Caco-2 (cell line): ENCODE measurements at regions not wholly inside any gene's neighbourhood (a gene's known extent, or its start where the extent isn't known, plus 50 kb on each side); places are given as distances from the start of the nearest gene placed in this dataset.

Source experiments
- BruUV-seq: library from RNA; stranded (reverse); fragments of 400-500 nt; replicated peaks from 2 replicates; lab custom pipeline; 2021; lab: Mats Ljungman, UMichigan
- CTCF ChIA-PET: fragments of 300-600 bp; sonication (Branson Sonifier 250); formaldehyde crosslinking; loops from one replicate; lab custom pipeline; 2022; ENCODE audit warnings: antibody characterized with exemption; lab: Charles Lee
- POLR2A ChIA-PET: fragments of 300-600 bp; sonication (Branson Sonifier 250); formaldehyde crosslinking; loops from one replicate; lab custom pipeline; 2022; ENCODE audit warnings: antibody characterized with exemption; lab: Charles Lee
- DNase-seq, 2 experiments: peaks; one replicate each; pipeline versions ENCODE4 v3.0.0 to v3.0.0-alpha.2; 2020 to 2022
- H3K27me3 ChIP-seq: replicated peaks from 2 replicates; pipeline ENCODE4 v1.6.0; 2011; ENCODE audit warnings: low read length; ENCODE audit not compliant: control insufficient read depth, insufficient read depth
- H3K36me3 ChIP-seq: 2 replicates; pipeline ENCODE4 v1.5.1; 2011; ENCODE audit warnings: low read length; ENCODE audit not compliant: control insufficient read depth, insufficient read depth
- H3K4me1 ChIP-seq: fragments of 250-450 bp; sonication (Bioruptor Pico); 2 replicates; pipeline ENCODE4 v1.5.1; 2020; ENCODE audit warnings: mild to moderate bottlenecking
- H3K4me3 ChIP-seq: 2 replicates; pipeline ENCODE4 v1.5.1; 2011; ENCODE audit warnings: low read depth, mild to moderate bottlenecking, control low read depth, low read length
- H3K9me3 ChIP-seq: fragments of 250-450 bp; sonication (Bioruptor Pico); 2 replicates; pipeline ENCODE4 v1.5.1; 2020; ENCODE audit warnings: mild to moderate bottlenecking, moderate library complexity
- H3K27ac Mint-ChIP-seq: one replicate; pipeline ENCODE4 v1.8.0; 2022; ENCODE audit warnings: mixed read lengths; ENCODE audit not compliant: unreplicated experiment
- H3K27me3 Mint-ChIP-seq: one replicate; pipeline ENCODE4 v1.8.0; 2022; ENCODE audit warnings: mixed read lengths; ENCODE audit not compliant: insufficient read depth, unreplicated experiment
- H3K36me3 Mint-ChIP-seq: one replicate; pipeline ENCODE4 v1.8.0; 2022; ENCODE audit warnings: mild to moderate bottlenecking, mixed read lengths; ENCODE audit not compliant: insufficient read depth, unreplicated experiment
- H3K4me1 Mint-ChIP-seq: one replicate; pipeline ENCODE4 v1.8.0; 2022; ENCODE audit warnings: low read depth, mixed read lengths; ENCODE audit not compliant: unreplicated experiment
- H3K4me3 Mint-ChIP-seq: one replicate; pipeline ENCODE4 v1.8.0; 2022; ENCODE audit warnings: mild to moderate bottlenecking, moderate library complexity, mixed read lengths; ENCODE audit not compliant: unreplicated experiment
- H3K9me3 Mint-ChIP-seq: one replicate; pipeline ENCODE4 v1.8.0; 2022; ENCODE audit warnings: mixed read lengths; ENCODE audit not compliant: unreplicated experiment
- intact Hi-C: fragments of 100-400 bp; cut with micrococcal nuclease; formaldehyde crosslinking; loops from one replicate; pipeline ENCODE4 v1.10.0; 2022; ENCODE audit not compliant: unreplicated experiment
- TF ChIP-seq, protein P1 (sequence below), 2 experiments: fragments of 200-600 bp in 1 of 2; IDR thresholded peaks; 1 replicate in 1 of 2; 2 replicates in 1 of 2; pipeline versions ENCODE4 v1.5.1 to v1.8.0; 2011 to 2022; ENCODE audit warnings: antibody characterized with exemption in 1 of 2, control low read depth in 1 of 2, inconsistent platforms in 1 of 2, low read depth in 1 of 2, low read length in 1 of 2, mild to moderate bottlenecking in 1 of 2, moderate library complexity in 1 of 2; ENCODE audit not compliant: insufficient read depth in 1 of 2, severe bottlenecking in 1 of 2, unreplicated experiment in 1 of 2

DNA sequence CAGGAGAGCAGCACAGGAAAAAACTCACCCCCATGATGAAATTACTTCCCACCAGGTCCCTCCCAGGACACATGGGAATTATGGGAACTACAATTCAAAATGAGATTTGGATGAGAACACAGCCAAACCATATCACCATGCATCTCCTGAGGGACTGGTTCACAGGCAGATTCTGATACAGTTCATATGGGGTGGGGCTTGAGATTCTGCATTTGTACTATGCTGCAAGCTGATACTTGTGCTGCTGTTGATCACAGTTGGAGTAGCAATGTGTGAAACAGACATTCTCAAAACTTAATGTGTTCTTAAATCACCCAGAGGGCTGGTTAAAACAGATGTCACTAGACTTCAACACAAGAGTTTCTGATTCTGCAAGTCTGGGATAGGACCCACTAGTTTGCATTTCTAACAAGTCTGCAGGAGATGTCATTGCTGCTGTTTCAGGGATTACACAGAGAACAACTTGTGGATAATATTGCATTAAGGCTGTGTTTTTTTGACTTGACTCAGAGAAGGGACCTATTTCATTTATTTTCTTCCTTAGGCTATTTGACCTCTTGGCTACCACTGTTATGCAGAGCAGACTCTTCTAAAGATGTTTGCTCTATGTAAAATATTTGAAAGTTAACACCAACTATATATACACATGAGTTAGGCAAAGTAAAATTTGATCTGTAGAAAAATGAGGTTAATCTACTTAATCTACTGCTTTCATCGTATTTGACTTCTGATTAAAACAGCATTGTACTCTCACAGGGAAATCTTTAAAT, 194.2 kb upstream of the CNTN3 start:
- H3K4me1 ChIP-seq = no peaks in the 10 kb centered on the region
- Mint-ChIP-seq H3K9me3 (no peaks in the 10 kb centered on the region), H3K36me3 (no peaks in the 10 kb centered on the region), H3K4me1 (no peaks in the 10 kb centered on the region), H3K27ac (no peak overlapping the region), H3K4me3 (no peak overlapping the region), H3K27me3 (no peaks in the 10 kb centered on the region)
- no peaks in the 10 kb centered on the region for H3K27me3 ChIP-seq
- no peaks in the 10 kb centered on the region for H3K9me3 ChIP-seq
- H3K36me3 ChIP-seq = no peaks in the 10 kb centered on the region
- intact Hi-C loops = no loop called here
- no peak overlapping the region for H3K4me3 ChIP-seq
- no peak for DNase-seq
- TF ChIP-seq, protein P1, sequence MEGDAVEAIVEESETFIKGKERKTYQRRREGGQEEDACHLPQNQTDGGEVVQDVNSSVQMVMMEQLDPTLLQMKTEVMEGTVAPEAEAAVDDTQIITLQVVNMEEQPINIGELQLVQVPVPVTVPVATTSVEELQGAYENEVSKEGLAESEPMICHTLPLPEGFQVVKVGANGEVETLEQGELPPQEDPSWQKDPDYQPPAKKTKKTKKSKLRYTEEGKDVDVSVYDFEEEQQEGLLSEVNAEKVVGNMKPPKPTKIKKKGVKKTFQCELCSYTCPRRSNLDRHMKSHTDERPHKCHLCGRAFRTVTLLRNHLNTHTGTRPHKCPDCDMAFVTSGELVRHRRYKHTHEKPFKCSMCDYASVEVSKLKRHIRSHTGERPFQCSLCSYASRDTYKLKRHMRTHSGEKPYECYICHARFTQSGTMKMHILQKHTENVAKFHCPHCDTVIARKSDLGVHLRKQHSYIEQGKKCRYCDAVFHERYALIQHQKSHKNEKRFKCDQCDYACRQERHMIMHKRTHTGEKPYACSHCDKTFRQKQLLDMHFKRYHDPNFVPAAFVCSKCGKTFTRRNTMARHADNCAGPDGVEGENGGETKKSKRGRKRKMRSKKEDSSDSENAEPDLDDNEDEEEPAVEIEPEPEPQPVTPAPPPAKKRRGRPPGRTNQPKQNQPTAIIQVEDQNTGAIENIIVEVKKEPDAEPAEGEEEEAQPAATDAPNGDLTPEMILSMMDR (IDR thresholded peaks at IDR 0.05; ENCODE audit: insufficient read depth in 1 of 2, low read depth in 1 of 2, low read length in 1 of 2, severe bottlenecking in 1 of 2, unreplicated experiment in 1 of 2) = no peak
- ChIA-PET CTCF (no interaction called here), POLR2A (no interaction called here)
- no TSS peak for BruUV-seq

DNA sequence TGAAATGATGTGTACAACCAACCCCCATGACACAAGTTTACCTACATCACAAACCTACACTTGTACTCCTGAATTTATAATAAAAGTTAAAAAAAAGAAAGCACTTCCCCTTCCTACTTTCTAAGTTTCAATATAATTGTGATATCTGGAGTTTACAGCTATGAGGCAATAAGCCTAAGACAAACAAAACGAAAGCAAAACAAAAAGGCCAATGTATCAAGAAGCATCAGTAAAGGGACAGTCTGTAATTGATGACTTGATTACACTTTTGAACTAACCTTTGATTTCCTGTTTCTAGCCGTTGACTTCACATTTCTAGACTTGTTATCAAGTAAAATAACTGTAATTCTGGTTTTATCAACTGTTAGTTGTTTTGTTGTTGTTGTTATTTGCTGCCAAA, 187.5 kb upstream of the CNTN3 start:
- no peaks in the 10 kb centered on the region for H3K4me1 Mint-ChIP-seq
- intact Hi-C loops = no loop called here
- no peaks in the 10 kb centered on the region for H3K9me3 ChIP-seq
- H3K9me3 Mint-ChIP-seq = no peaks in the 10 kb centered on the region
- no peak overlapping the region for H3K4me3 ChIP-seq
- DNase-seq = no peak
- BruUV-seq = no TSS peak
- H3K27me3 ChIP-seq = no peaks in the 10 kb centered on the region
- H3K4me3 Mint-ChIP-seq = no peak overlapping the region
- no peaks in the 10 kb centered on the region for H3K36me3 Mint-ChIP-seq
- no peak overlapping the region for H3K27ac Mint-ChIP-seq
- ChIA-PET POLR2A (no interaction called here), CTCF (no interaction called here)
- H3K36me3 ChIP-seq = no peaks in the 10 kb centered on the region
- TF ChIP-seq, protein P1 (IDR thresholded peaks at IDR 0.05; ENCODE audit: insufficient read depth in 1 of 2, low read depth in 1 of 2, low read length in 1 of 2, severe bottlenecking in 1 of 2, unreplicated experiment in 1 of 2) = no peak
- no peaks in the 10 kb centered on the region for H3K4me1 ChIP-seq
- peaks cover 2% of the 10 kb centered on the region for H3K27me3 Mint-ChIP-seq

DNA sequence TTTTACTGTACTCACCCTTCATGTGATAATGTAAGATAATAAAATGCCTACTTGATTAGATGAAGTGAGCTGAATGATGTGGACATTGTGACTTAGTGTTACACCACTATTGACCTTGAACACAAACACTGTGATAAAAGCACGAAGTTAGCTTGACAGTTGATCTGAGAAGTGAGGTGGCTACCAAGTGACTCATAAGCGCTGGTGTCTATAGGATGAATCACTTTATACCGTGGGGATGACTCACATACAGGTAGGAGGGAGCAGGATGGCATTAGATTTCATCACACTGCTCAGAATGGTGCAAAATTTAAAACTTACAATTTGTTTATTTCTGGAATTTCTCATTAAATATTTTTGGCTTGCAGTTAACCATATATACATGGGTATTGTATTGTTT, 174.7 kb upstream of the CNTN3 start:
- H3K27ac Mint-ChIP-seq = no peak overlapping the region
- no peaks in the 10 kb centered on the region for H3K4me1 Mint-ChIP-seq
- no peaks in the 10 kb centered on the region for H3K27me3 ChIP-seq
- BruUV-seq = no TSS peak
- POLR2A ChIA-PET = no interaction called here
- TF ChIP-seq, protein P1 (IDR thresholded peaks at IDR 0.05; ENCODE audit: insufficient read depth in 1 of 2, low read depth in 1 of 2, low read length in 1 of 2, severe bottlenecking in 1 of 2, unreplicated experiment in 1 of 2) = no peak
- H3K9me3 Mint-ChIP-seq = no peaks in the 10 kb centered on the region
- CTCF ChIA-PET = no interaction called here
- intact Hi-C loops = no loop called here
- H3K4me1 ChIP-seq = no peaks in the 10 kb centered on the region
- no peak overlapping the region for H3K4me3 Mint-ChIP-seq
- no peaks in the 10 kb centered on the region for H3K9me3 ChIP-seq
- no peak for DNase-seq
- H3K36me3 Mint-ChIP-seq = no peaks in the 10 kb centered on the region
- H3K27me3 Mint-ChIP-seq = no peaks in the 10 kb centered on the region
- no peak overlapping the region for H3K4me3 ChIP-seq
- no peaks in the 10 kb centered on the region for H3K36me3 ChIP-seq
